K562 (cell line): ENCODE measurements at regions not wholly inside any gene's neighbourhood (a gene's known extent, or its start where the extent isn't known, plus 50 kb on each side); places are given as distances from the start of the nearest gene placed in this dataset.
A peak's percentile ranks its signal among the peaks of the same experiment; 100 is the strongest.

ENCODE experiments used
- CBX5 ChIP-seq: IDR thresholded peaks from 2 replicates; pipeline ENCODE4 v1.6.1; 2014; ENCODE audit warnings: low read depth, borderline replicate concordance
- CC2D1A ChIP-seq: fragments of 450-650 bp; IDR thresholded peaks from 2 replicates; pipeline ENCODE4 v1.6.1; 2017; ENCODE audit warnings: mild to moderate bottlenecking
- CREB1 ChIP-seq, 2 experiments: sonication (generic) in 1 of 2; formaldehyde crosslinking in 1 of 2; IDR thresholded peaks; 2 replicates each; pipeline versions ENCODE4 v1.6.1 to v1.8.0; 2012 to 2022; ENCODE audit warnings: inconsistent platforms in 1 of 2, mild to moderate bottlenecking in 1 of 2, missing genetic modification reagents in 1 of 2, moderate library complexity in 1 of 2
- CTCF ChIP-seq, 3 experiments: IDR thresholded peaks in 2 of 3; conservative IDR thresholded peaks in 1 of 3; 2 replicates each; pipeline ENCODE4 v1.5.1; 2011 to 2012; ENCODE audit warnings: low read length in 3 of 3, mild to moderate bottlenecking in 3 of 3, control low read depth in 2 of 3, improper control_type of control experiment in 1 of 3, inconsistent platforms in 1 of 3, low read depth in 1 of 3, mixed read lengths in 1 of 3, moderate library complexity in 1 of 3; ENCODE audit not compliant: insufficient read depth in 2 of 3
- E2F1 ChIP-seq: sonication (generic); formaldehyde crosslinking; IDR thresholded peaks from 2 replicates; pipeline ENCODE4 v1.8.1; 2023; ENCODE audit warnings: mild to moderate bottlenecking, missing genetic modification reagents, moderate library complexity
- FOXK2 ChIP-seq, 2 experiments: fragments of 450-650 bp; IDR thresholded peaks in 1 of 2; conservative IDR thresholded peaks in 1 of 2; 2 replicates each; pipeline ENCODE4 v1.6.1; 2016; ENCODE audit warnings: low read depth in 2 of 2, mild to moderate bottlenecking in 1 of 2
- NR4A1 ChIP-seq, 2 experiments: fragments of 250-450 bp in 1 of 2; fragments of 450-650 bp in 1 of 2; sonication (Bioruptor Pico) in 1 of 2; IDR thresholded peaks; 2 replicates each; pipeline versions ENCODE4 v1.4.0 to v1.6.1; 2016 to 2020; ENCODE audit warnings: mild to moderate bottlenecking in 2 of 2, missing compliant biosample characterization in 1 of 2, missing genetic modification characterization in 1 of 2, moderate library complexity in 1 of 2
- SREBF1 ChIP-seq: fragments of 150-350 bp; IDR thresholded peaks from 2 replicates; pipeline ENCODE4 v1.6.1; 2014; ENCODE audit warnings: antibody characterized with exemption, low read depth, low read length, borderline replicate concordance
- STAT5A ChIP-seq: IDR thresholded peaks from 2 replicates; pipeline ENCODE4 v1.6.1; 2012; ENCODE audit warnings: low read length, inconsistent platforms, borderline replicate concordance
- TF ChIP-seq, protein P1 (sequence below): sonication (generic); formaldehyde crosslinking; IDR thresholded peaks from 2 replicates; pipeline ENCODE4 v1.8.1; 2023; ENCODE audit warnings: mild to moderate bottlenecking, missing genetic modification reagents

DNA sequence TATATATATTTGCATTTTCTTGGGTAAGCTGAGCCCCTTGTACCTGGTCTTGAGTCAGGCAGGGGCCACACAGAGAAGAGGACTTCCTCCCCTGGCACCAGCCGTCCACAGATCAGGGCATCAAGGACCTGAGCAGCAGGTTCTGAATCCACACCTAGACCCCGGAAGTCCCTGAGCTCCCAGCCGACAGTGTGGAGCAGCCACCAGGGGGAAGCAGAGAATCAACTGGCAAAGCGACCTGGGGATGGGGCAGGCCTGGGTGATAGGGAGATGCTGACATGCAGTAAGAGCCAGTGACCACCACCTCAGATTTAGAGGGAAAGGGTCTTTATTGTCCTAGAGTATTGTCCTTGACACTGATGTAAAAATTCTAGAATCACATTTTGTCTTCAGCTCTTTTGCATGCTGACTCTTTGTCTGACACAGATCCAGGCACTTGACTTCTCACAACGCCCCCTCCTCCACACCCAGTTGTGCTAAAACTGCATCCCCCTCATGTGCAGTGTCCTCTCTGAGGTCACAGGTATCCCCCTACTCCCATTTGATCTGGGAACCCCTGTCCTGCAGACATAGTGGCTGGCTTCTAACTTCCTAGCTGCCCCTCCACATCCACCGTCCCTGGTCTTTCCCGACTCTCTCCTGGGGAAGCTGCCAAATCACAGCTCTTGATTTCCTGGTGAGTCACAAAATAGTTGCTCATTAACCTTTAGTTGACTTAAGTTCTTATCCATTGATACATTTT lies 109.3 kb downstream of the GGTLC2 start (continued):
- no peak for TF ChIP-seq NR4A1 (CRISPR knock-in tag; IDR thresholded peaks at IDR 0.05)
- TF ChIP-seq NR4A1 (tag; IDR thresholded peaks at IDR 0.05), result no peak
- TF ChIP-seq SREBF1, result peak; percentile 83; the same call in 1 of the 2 replicates
- peak in 1 of 3 experiments; percentile 100; a peak in 2 of 6 replicates for TF ChIP-seq CTCF (IDR thresholded peaks at IDR 0.05 in 2 of 3, conservative IDR thresholded peaks at IDR 0.05 in 1 of 3; ENCODE audit: insufficient read depth in 2 of 3, low read depth in 1 of 3, low read length in 3 of 3)
- TF ChIP-seq STAT5A, result peak; percentile 38; the same call in 1 of the 2 replicates
- TF ChIP-seq CC2D1A, result peak; percentile 74; the same call in 1 of the 2 replicates
- peak in 1 of 2 experiments; percentile 53; a peak in 1 of 4 replicates for TF ChIP-seq FOXK2 (conservative IDR thresholded peaks at IDR 0.05 in 1 of 2, IDR thresholded peaks at IDR 0.05 in 1 of 2; ENCODE audit: low read depth in 2 of 2)
- TF ChIP-seq, protein P1, sequence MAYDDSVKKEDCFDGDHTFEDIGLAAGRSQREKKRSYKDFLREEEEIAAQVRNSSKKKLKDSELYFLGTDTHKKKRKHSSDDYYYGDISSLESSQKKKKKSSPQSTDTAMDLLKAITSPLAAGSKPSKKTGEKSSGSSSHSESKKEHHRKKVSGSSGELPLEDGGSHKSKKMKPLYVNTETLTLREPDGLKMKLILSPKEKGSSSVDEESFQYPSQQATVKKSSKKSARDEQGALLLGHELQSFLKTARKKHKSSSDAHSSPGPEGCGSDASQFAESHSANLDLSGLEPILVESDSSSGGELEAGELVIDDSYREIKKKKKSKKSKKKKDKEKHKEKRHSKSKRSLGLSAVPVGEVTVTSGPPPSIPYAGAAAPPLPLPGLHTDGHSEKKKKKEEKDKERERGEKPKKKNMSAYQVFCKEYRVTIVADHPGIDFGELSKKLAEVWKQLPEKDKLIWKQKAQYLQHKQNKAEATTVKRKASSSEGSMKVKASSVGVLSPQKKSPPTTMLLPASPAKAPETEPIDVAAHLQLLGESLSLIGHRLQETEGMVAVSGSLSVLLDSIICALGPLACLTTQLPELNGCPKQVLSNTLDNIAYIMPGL (CRISPR knock-in tag), result peak; percentile 86
- TF ChIP-seq E2F1 (CRISPR knock-in tag), result peak; percentile 69; the same call in 1 of the 2 replicates
- TF ChIP-seq CREB1 (IDR thresholded peaks at IDR 0.05), result peak; percentile 38; the same call in 1 of the 2 replicates
- TF ChIP-seq CREB1 (CRISPR knock-in tag; IDR thresholded peaks at IDR 0.05), result no peak
- no peak for TF ChIP-seq CBX5
